GM12865 (cell line): ENCODE measurements at regions not wholly inside any gene's neighbourhood (a gene's known extent, or its start where the extent isn't known, plus 50 kb on each side); places are given as distances from the start of the nearest gene placed in this dataset.

Source experiments
- DNase-seq: peaks from one replicate; pipeline ENCODE4 v3.0.0; 2010; ENCODE audit warnings: low read depth
- H3K4me3 ChIP-seq: 2 replicates; pipeline ENCODE4 v1.5.1; 2011; ENCODE audit warnings: mild to moderate bottlenecking, low read depth, low read length, control low read depth
- TF ChIP-seq, protein P1 (sequence below): IDR thresholded peaks from 2 replicates; pipeline ENCODE4 v1.5.1; 2011; ENCODE audit warnings: low read length, control low read depth, low read depth, inconsistent platforms; ENCODE audit not compliant: insufficient read depth; ENCODE audit errors: missing control alignments

GRCh38 chr5:29930316-29930715 lies 1263.2 kb upstream of the CDH6 start:
- DNase-seq = no peak
- TF ChIP-seq, protein P1, sequence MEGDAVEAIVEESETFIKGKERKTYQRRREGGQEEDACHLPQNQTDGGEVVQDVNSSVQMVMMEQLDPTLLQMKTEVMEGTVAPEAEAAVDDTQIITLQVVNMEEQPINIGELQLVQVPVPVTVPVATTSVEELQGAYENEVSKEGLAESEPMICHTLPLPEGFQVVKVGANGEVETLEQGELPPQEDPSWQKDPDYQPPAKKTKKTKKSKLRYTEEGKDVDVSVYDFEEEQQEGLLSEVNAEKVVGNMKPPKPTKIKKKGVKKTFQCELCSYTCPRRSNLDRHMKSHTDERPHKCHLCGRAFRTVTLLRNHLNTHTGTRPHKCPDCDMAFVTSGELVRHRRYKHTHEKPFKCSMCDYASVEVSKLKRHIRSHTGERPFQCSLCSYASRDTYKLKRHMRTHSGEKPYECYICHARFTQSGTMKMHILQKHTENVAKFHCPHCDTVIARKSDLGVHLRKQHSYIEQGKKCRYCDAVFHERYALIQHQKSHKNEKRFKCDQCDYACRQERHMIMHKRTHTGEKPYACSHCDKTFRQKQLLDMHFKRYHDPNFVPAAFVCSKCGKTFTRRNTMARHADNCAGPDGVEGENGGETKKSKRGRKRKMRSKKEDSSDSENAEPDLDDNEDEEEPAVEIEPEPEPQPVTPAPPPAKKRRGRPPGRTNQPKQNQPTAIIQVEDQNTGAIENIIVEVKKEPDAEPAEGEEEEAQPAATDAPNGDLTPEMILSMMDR = no peak

DNA sequence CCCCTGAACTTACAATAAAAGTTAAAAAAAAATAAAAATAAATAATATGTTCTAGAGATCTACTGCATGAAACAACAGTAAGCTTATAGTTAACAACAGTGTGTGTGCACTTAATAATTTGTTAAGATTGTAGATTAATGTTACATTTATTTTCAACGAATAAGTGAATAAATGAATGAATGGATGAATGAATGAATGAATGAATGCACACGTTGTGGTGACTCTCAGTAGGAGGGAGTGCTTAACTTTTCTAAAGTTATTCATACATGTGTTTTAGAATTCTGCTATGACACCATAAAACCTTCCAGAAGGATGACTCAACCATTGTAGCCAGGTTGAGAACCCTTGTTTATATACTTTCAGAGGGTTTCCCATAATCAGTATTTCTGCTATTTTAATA lies 1269.4 kb upstream of the CDH6 start:
- TF ChIP-seq, protein P1 = no peak
- DNase-seq = no peak
- H3K4me3 ChIP-seq = no peak overlapping the region

More at GRCh38 chr5:29930316-29930715, 1263.2 kb upstream of the CDH6 start:
- no peak overlapping the region for H3K4me3 ChIP-seq

DNA sequence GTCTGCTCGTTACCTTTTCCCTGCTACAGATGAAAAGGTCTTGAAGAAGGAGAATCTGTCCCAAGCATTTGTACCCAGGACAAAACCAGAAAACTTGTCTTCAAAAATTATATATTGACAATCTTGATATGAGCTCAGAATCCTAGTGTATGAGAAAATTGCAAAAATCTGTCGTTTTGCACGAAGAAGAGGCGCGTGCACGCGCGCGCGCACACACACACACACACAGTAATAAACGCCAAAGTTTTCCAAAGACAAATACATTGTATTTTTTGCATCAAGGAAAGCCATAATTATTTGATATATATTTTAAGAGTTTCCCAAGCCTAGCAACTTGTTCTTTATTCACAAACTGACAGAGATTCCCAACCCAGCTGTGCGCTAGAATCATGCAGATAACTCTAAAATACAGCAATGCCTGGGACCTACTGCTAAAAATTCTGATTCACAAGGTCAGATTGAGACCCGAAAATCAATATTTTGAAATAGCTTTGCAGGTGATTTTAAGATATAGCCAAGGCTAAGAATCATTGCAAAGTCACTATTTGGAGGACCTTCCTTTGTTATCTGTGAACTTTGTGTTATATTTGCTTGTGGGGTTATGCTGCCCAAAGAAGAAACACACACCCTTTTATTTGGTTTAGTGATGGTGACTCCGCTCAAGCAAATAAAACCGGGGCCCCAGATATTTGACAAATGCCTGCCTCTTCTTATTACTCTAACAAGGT lies 1287.7 kb upstream of the CDH6 start:
- H3K4me3 ChIP-seq = no peak overlapping the region
- no peak for DNase-seq
- TF ChIP-seq, protein P1 = no peak

GRCh38 chr5:29902859-29903258 lies 1290.6 kb upstream of the CDH6 start:
- H3K4me3 ChIP-seq = no peak overlapping the region
- TF ChIP-seq, protein P1 = no peak
- no peak for DNase-seq

DNA sequence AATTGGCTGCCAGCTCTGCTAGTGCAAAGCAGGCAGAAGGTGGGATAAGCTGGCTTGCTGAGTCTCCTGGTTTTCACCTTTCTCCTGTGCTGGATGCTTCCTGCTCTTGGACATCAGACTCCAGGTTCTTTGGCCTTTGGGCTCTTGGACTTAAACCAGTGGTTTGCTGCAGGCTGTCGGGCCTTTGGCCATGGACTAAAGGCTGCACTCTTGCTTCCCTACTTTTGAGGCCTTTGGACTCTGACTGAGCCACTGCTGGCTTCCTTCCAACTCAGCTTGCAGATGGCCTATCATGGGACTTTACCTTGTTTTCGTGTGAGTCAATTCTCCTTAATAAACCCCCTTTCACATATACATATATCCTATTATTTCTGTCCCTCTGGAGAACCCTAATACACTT lies 1293.9 kb upstream of the CDH6 start:
- TF ChIP-seq, protein P1 = no peak
- no peak overlapping the region for H3K4me3 ChIP-seq
- no peak for DNase-seq

- no peak overlapping the region for H3K4me3 ChIP-seq
- no peak for DNase-seq
- TF ChIP-seq, protein P1 = no peak
These were observed 1295.6 kb upstream of the CDH6 start for GRCh38 chr5:29897916-29898315.

- DNase-seq = no peak
- no peak overlapping the region for H3K4me3 ChIP-seq
- TF ChIP-seq, protein P1 = no peak
These were observed 1296.8 kb upstream of the CDH6 start for GRCh38 chr5:29896646-29897045.
